Right lobe of liver (tissue), 4 donors: ENCODE measurements at regions not wholly inside any gene's neighbourhood (a gene's known extent, or its start where the extent isn't known, plus 50 kb on each side); places are given as distances from the start of the nearest gene placed in this dataset.

Experiments used
- POLR2A ChIP-seq: fragments of 450-650 bp; IDR thresholded peaks from one replicate; pipeline ENCODE4 v1.6.1; 2017; ENCODE audit warnings: antibody characterized with exemption, mild to moderate bottlenecking
- TF ChIP-seq, protein P1 (sequence below), 4 donors: fragments of 200-600 bp in 3 of 4; fragments of 450-650 bp in 1 of 4; IDR thresholded peaks; one replicate each; pipeline versions ENCODE4 v1.5.1 to v1.8.0; 2016 to 2022; ENCODE audit warnings: antibody characterized with exemption in 4 of 4, mild to moderate bottlenecking in 2 of 4
- donor health status: DM: no; HTN: no; CAD: no.
- donor health status: DM: no; HTN: no; CAD: no.
- donor health status: DM: no; HTN: yes; CAD: no.

- TF ChIP-seq, protein P1, sequence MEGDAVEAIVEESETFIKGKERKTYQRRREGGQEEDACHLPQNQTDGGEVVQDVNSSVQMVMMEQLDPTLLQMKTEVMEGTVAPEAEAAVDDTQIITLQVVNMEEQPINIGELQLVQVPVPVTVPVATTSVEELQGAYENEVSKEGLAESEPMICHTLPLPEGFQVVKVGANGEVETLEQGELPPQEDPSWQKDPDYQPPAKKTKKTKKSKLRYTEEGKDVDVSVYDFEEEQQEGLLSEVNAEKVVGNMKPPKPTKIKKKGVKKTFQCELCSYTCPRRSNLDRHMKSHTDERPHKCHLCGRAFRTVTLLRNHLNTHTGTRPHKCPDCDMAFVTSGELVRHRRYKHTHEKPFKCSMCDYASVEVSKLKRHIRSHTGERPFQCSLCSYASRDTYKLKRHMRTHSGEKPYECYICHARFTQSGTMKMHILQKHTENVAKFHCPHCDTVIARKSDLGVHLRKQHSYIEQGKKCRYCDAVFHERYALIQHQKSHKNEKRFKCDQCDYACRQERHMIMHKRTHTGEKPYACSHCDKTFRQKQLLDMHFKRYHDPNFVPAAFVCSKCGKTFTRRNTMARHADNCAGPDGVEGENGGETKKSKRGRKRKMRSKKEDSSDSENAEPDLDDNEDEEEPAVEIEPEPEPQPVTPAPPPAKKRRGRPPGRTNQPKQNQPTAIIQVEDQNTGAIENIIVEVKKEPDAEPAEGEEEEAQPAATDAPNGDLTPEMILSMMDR (IDR thresholded peaks at IDR 0.05) = peak; percentile 35 to 68 (median 55)
- TF ChIP-seq POLR2A = no peak
Observed at GRCh38 chr13:70960841-70961443, 852.7 kb upstream of the KLHL1 start.
